Fibroblast of lung (primary cell): ENCODE measurements at regions not wholly inside any gene's neighbourhood (a gene's known extent, or its start where the extent isn't known, plus 50 kb on each side); places are given as distances from the start of the nearest gene placed in this dataset.

Source experiments
- DNase-seq, 2 donors: peaks; one replicate each; pipeline versions ENCODE4 v3.0.0 to v3.0.0-alpha.2; 2010; ENCODE audit warnings: low read depth in 2 of 2
- H2AFZ ChIP-seq: 2 replicates; pipeline ENCODE4 v1.5.1; 2012; ENCODE audit warnings: low read length, control low read depth, inconsistent platforms
- H3K27ac ChIP-seq: 2 replicates; pipeline ENCODE4 v1.5.1; 2011; ENCODE audit warnings: low read length, control low read depth; ENCODE audit not compliant: insufficient read depth
- H3K27me3 ChIP-seq: 2 replicates; pipeline ENCODE4 v1.5.1; 2011; ENCODE audit warnings: mild to moderate bottlenecking, low read length; ENCODE audit not compliant: control insufficient read depth, insufficient read depth
- H3K36me3 ChIP-seq: 2 replicates; pipeline ENCODE4 v1.5.1; 2011; ENCODE audit warnings: low read length; ENCODE audit not compliant: control insufficient read depth, insufficient read depth
- H3K4me1 ChIP-seq: 2 replicates; pipeline ENCODE4 v1.5.1; 2011; ENCODE audit warnings: low read length; ENCODE audit not compliant: control insufficient read depth, insufficient read depth; ENCODE audit errors: extremely low read depth
- H3K4me2 ChIP-seq: 2 replicates; pipeline ENCODE4 v1.5.1; 2011; ENCODE audit warnings: low read length, control low read depth; ENCODE audit not compliant: insufficient read depth; ENCODE audit errors: extremely low read depth
- H3K4me3 ChIP-seq, 4 experiments: fragments of 200-600 bp in 1 of 4; sonication (generic) in 1 of 4; replicated peaks in 1 of 4; 2 replicates each; pipeline ENCODE4 v1.5.1; 2011 to 2016; ENCODE audit warnings: low read length in 4 of 4, low read depth in 3 of 4, mild to moderate bottlenecking in 3 of 4, control low read depth in 2 of 4, inconsistent platforms in 1 of 4, mixed read lengths in 1 of 4; ENCODE audit not compliant: insufficient read depth in 1 of 4; ENCODE audit errors: control extremely low read depth in 1 of 4
- H3K79me2 ChIP-seq: 2 replicates; pipeline ENCODE4 v1.5.1; 2012; ENCODE audit warnings: mild to moderate bottlenecking, low read length, inconsistent platforms; ENCODE audit not compliant: control insufficient read depth, insufficient read depth
- H3K9ac ChIP-seq: 2 replicates; pipeline ENCODE4 v1.5.1; 2011; ENCODE audit warnings: mild to moderate bottlenecking, low read length, control low read depth; ENCODE audit not compliant: insufficient read depth
- H3K9me3 ChIP-seq: 2 replicates; pipeline ENCODE4 v1.5.1; 2012; ENCODE audit warnings: low read depth, low read length; ENCODE audit not compliant: control insufficient read depth, insufficient read depth
- H4K20me1 ChIP-seq: 2 replicates; pipeline ENCODE4 v1.5.1; 2011; ENCODE audit warnings: low read length; ENCODE audit not compliant: control insufficient read depth, insufficient read depth; ENCODE audit errors: extremely low read depth
- CTCF ChIP-seq, 2 donors: IDR thresholded peaks in 1 of 2; conservative IDR thresholded peaks in 1 of 2; 1 replicate in 1 of 2; 2 replicates in 1 of 2; pipeline ENCODE4 v1.5.1; 2011 to 2012; ENCODE audit warnings: low read length in 2 of 2, control low read depth in 1 of 2, inconsistent platforms in 1 of 2, low read depth in 1 of 2, mild to moderate bottlenecking in 1 of 2
- EZH2 ChIP-seq: IDR thresholded peaks from 2 replicates; pipeline ENCODE4 v1.5.1; 2012; ENCODE audit warnings: low read length, control low read depth, mild to moderate bottlenecking; ENCODE audit errors: missing control alignments

- Histone ChIP-seq H3K4me1 (no peaks in the 10 kb centered on the region), H3K79me2 (no peaks in the 10 kb centered on the region), H4K20me1 (no peaks in the 10 kb centered on the region), H3K27ac (no peak overlapping the region), H2AFZ (no peak overlapping the region), H3K9me3 (no peaks in the 10 kb centered on the region), H3K27me3 (peaks cover 5% of the 10 kb centered on the region), H3K36me3 (no peaks in the 10 kb centered on the region), H3K4me2 (no peak overlapping the region), H3K9ac (no peak overlapping the region), H3K4me3 (no peak overlapping the region)
- TF ChIP-seq EZH2: no peak
- TF ChIP-seq CTCF (conservative IDR thresholded peaks at IDR 0.05 in 1 of 2, IDR thresholded peaks at IDR 0.05 in 1 of 2; ENCODE audit: low read depth in 1 of 2, low read length in 2 of 2): no peak
- DNase-seq: no peak
Observed at GRCh38 chr5:135178476-135179155, 144.6 kb upstream of the PITX1 start.

GRCh38 chr5:135177591-135177990 is 143.6 kb upstream of the PITX1 start:
- Histone ChIP-seq H3K9ac (no peak overlapping the region), H3K4me3 (no peak overlapping the region), H3K4me2 (no peak overlapping the region), H3K36me3 (no peaks in the 10 kb centered on the region), H3K79me2 (no peaks in the 10 kb centered on the region), H3K27me3 (peaks cover 11% of the 10 kb centered on the region), H3K4me1 (no peaks in the 10 kb centered on the region), H4K20me1 (no peaks in the 10 kb centered on the region), H2AFZ (no peak overlapping the region), H3K27ac (no peak overlapping the region), H3K9me3 (no peaks in the 10 kb centered on the region)
- TF ChIP-seq EZH2 (no peak), CTCF (conservative IDR thresholded peaks at IDR 0.05 in 1 of 2, IDR thresholded peaks at IDR 0.05 in 1 of 2; ENCODE audit: low read depth in 1 of 2, low read length in 2 of 2) (no peak)
- DNase-seq: no peak

GRCh38 chr5:135176991-135177390 is 143.0 kb upstream of the PITX1 start:
- Histone ChIP-seq H3K4me3 (no peak overlapping the region), H3K9me3 (no peaks in the 10 kb centered on the region), H3K79me2 (no peaks in the 10 kb centered on the region), H3K4me1 (no peaks in the 10 kb centered on the region), H4K20me1 (no peaks in the 10 kb centered on the region), H3K9ac (no peak overlapping the region), H3K27me3 (peaks cover 16% of the 10 kb centered on the region), H3K27ac (no peak overlapping the region), H3K4me2 (no peak overlapping the region), H2AFZ (no peak overlapping the region), H3K36me3 (no peaks in the 10 kb centered on the region)
- no peak for TF ChIP-seq EZH2
- TF ChIP-seq CTCF (conservative IDR thresholded peaks at IDR 0.05 in 1 of 2, IDR thresholded peaks at IDR 0.05 in 1 of 2; ENCODE audit: low read depth in 1 of 2, low read length in 2 of 2): no peak
- DNase-seq: no peak
